ENCODE measurements at regions not wholly inside any gene's neighbourhood (a gene's known extent, or its start where the extent isn't known, plus 50 kb on each side); places are given as distances from the start of the nearest gene placed in this dataset.

DNA sequence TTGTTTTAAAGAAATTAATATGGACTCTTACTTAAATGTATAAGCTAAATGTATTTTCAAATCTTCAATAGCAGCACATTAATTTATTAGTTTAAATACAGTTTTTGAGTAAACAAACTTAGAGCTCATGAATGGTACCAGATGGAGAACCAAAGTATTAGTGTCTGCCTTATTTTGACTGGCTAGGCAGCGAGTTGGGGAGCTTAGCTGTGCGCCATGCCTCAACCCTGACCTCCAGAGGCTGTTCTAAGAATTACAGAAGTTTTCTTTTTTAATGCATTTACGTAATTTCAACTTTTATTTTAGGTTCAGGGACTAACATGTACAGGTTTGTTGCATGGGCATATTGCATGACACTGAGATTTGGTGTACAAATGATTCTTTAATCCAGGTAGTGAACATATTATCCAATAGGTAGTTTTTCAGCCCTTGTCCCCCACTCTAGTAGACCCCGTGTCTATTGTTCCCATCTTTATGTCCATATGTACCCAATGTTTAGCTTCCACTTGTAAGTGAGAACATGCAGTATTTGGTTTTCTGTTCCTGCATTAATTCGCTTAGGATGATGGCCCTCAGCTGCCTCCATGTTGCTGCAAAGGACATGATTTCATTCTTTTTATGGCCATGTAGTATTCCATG lies 166.8 kb downstream of the IQUB start:
- TF ChIP-seq, protein P1, sequence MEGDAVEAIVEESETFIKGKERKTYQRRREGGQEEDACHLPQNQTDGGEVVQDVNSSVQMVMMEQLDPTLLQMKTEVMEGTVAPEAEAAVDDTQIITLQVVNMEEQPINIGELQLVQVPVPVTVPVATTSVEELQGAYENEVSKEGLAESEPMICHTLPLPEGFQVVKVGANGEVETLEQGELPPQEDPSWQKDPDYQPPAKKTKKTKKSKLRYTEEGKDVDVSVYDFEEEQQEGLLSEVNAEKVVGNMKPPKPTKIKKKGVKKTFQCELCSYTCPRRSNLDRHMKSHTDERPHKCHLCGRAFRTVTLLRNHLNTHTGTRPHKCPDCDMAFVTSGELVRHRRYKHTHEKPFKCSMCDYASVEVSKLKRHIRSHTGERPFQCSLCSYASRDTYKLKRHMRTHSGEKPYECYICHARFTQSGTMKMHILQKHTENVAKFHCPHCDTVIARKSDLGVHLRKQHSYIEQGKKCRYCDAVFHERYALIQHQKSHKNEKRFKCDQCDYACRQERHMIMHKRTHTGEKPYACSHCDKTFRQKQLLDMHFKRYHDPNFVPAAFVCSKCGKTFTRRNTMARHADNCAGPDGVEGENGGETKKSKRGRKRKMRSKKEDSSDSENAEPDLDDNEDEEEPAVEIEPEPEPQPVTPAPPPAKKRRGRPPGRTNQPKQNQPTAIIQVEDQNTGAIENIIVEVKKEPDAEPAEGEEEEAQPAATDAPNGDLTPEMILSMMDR (IDR thresholded peaks at IDR 0.05; ENCODE audit: low read depth, low read length, poor library complexity, severe bottlenecking) = peak; percentile 83
- no peak for TF ChIP-seq EZH2phosphoT487 (IDR thresholded peaks at IDR 0.05; ENCODE audit: borderline replicate concordance, low read length)

Measured in DOHH2 (cell line).